PC-9 (cell line): ENCODE measurements at regions not wholly inside any gene's neighbourhood (a gene's known extent, or its start where the extent isn't known, plus 50 kb on each side); places are given as distances from the start of the nearest gene placed in this dataset.
A peak's percentile ranks its signal among the peaks of the same experiment; 100 is the strongest.

Experiments
- BruUV-seq: library from RNA; stranded (reverse); fragments of 400-500 nt; replicated peaks from 2 replicates; lab custom pipeline; 2021; lab: Mats Ljungman, UMichigan
- CTCF ChIA-PET: fragments of 300-600 bp; sonication (Branson Sonifier 250); formaldehyde crosslinking; loops from one replicate; lab custom pipeline; 2022; ENCODE audit warnings: antibody characterized with exemption; lab: Charles Lee
- POLR2A ChIA-PET: fragments of 300-600 bp; sonication (Branson Sonifier 250); formaldehyde crosslinking; loops from one replicate; lab custom pipeline; 2022; ENCODE audit warnings: antibody characterized with exemption; ENCODE audit not compliant: unreplicated experiment; lab: Charles Lee
- DNase-seq, 2 experiments: peaks; one replicate each; pipeline versions ENCODE4 v3.0.0 to v3.0.0-alpha.2; 2015 to 2022; ENCODE audit warnings: mixed read lengths in 1 of 2
- H2AFZ ChIP-seq: fragments of 200-600 bp; sonication (generic); 2 replicates; pipeline ENCODE4 v1.8.1; 2017; ENCODE audit warnings: antibody characterized with exemption
- H3F3A ChIP-seq: fragments of 200-600 bp; sonication (generic); 2 replicates; pipeline ENCODE4 v1.8.1; 2017; ENCODE audit warnings: antibody characterized with exemption, mild to moderate bottlenecking, low read depth; ENCODE audit not compliant: insufficient read depth
- H3K27ac ChIP-seq: fragments of 200-600 bp; sonication (generic); 2 replicates; pipeline ENCODE4 v1.6.1; 2016; ENCODE audit warnings: mixed run types
- H3K27me3 ChIP-seq: fragments of 200-600 bp; sonication (generic); 2 replicates; pipeline ENCODE4 v1.6.1; 2016; ENCODE audit warnings: low read depth, mixed run types; ENCODE audit not compliant: insufficient read depth
- H3K36me3 ChIP-seq: fragments of 200-600 bp; sonication (generic); 2 replicates; pipeline ENCODE4 v1.6.1; 2016; ENCODE audit warnings: low read depth, mixed run types
- H3K4me1 ChIP-seq: fragments of 200-600 bp; sonication (generic); replicated peaks from 2 replicates; pipeline ENCODE4 v1.6.1; 2016; ENCODE audit warnings: mixed run types; ENCODE audit not compliant: insufficient read depth
- H3K4me2 ChIP-seq: fragments of 200-600 bp; sonication (generic); 2 replicates; pipeline ENCODE4 v1.6.1; 2017; ENCODE audit warnings: mixed run types
- H3K4me3 ChIP-seq: fragments of 200-600 bp; sonication (generic); 2 replicates; pipeline ENCODE4 v1.6.1; 2016; ENCODE audit warnings: mixed run types
- H3K79me2 ChIP-seq: fragments of 200-600 bp; sonication (generic); 2 replicates; pipeline ENCODE4 v1.6.1; 2017; ENCODE audit warnings: low read depth, mixed run types
- H3K9me2 ChIP-seq: fragments of 200-600 bp; sonication (generic); 2 replicates; pipeline ENCODE4 v1.8.1; 2017; ENCODE audit warnings: mild to moderate bottlenecking; ENCODE audit not compliant: insufficient read depth
- H3K9me3 ChIP-seq: fragments of 200-600 bp; sonication (generic); 2 replicates; pipeline ENCODE4 v1.8.1; 2016; ENCODE audit warnings: low read depth; ENCODE audit not compliant: insufficient read depth
- H4K20me1 ChIP-seq: fragments of 200-600 bp; sonication (generic); 2 replicates; pipeline ENCODE4 v1.8.1; 2017; ENCODE audit not compliant: insufficient read depth
- EZH2 ChIP-seq: fragments of 200-600 bp; sonication (generic); IDR thresholded peaks from 2 replicates; pipeline ENCODE4 v1.8.0; 2017; ENCODE audit warnings: antibody characterized with exemption, low read depth
- intact Hi-C: fragments of 100-400 bp; cut with micrococcal nuclease; formaldehyde crosslinking; loops from one replicate; pipeline ENCODE4 v1.10.0; 2022; ENCODE audit not compliant: unreplicated experiment
- TF ChIP-seq, protein P1 (sequence below): fragments of 200-600 bp; sonication (generic); conservative IDR thresholded peaks from 2 replicates; pipeline ENCODE4 v1.6.1; 2017; ENCODE audit warnings: mixed run types, antibody characterized with exemption, mild to moderate bottlenecking, moderate library complexity

DNA sequence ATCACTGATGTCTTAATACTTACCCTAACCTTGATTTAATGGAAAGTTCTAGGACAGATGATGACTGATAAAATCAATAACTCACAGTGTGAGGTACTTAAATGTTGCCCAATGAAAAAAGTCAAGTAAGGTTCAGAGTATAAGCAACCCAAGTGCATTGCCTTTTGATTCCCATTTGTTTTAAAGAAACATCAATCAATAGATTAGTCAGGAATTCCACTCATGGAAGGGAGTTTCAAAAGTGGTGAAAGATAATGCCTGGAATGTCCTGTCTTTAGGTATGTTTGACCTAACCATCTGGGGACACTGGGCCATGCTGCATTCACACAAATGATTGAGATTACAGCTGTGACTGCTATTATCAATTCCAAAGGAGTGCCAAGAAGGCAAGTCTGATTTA, 259.7 kb downstream of the PPARGC1A start:
- H3K9me3 ChIP-seq, result no peaks in the 10 kb centered on the region; the same call in 1 of the 2 replicates
- no peak for TF ChIP-seq EZH2
- H3K36me3 ChIP-seq, result no peaks in the 10 kb centered on the region
- H3F3A ChIP-seq, result no peaks in the 10 kb centered on the region
- H3K4me2 ChIP-seq, result no peak overlapping the region
- H3K4me1 ChIP-seq, result no peaks in the 10 kb centered on the region
- H3K4me3 ChIP-seq, result no peak overlapping the region
- no peak for DNase-seq
- ChIA-PET POLR2A (no interaction called here), CTCF (no interaction called here)
- no peaks in the 10 kb centered on the region for H3K27me3 ChIP-seq
- BruUV-seq, result no TSS peak
- no peaks in the 10 kb centered on the region for H3K79me2 ChIP-seq
- H3K9me2 ChIP-seq, result no peaks in the 10 kb centered on the region
- H2AFZ ChIP-seq, result no peak overlapping the region
- no peaks in the 10 kb centered on the region for H4K20me1 ChIP-seq
- H3K27ac ChIP-seq, result no peak overlapping the region
- intact Hi-C loops, result no loop called here

DNA sequence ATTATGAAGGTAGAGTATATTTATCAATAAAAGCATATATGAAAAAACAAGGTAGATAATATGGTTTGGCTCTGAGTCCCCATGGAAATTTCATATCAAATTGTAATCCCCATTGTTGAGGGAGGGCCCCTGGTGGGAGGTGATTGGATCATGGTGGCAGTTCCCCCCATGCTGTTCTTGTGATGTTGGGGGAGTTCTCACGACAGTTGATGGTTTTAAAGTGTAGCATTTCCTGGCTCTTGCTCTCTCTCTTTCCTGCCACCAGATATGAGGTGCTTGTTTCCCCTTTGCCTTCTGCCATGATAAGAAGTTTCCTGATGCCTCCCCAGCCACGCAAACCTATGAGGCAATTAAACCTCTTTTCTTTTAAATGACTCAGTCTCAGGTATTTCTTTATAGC, 260.4 kb downstream of the PPARGC1A start:
- ChIA-PET CTCF (no interaction called here), POLR2A (no interaction called here)
- H3K4me1 ChIP-seq, result no peaks in the 10 kb centered on the region
- intact Hi-C loops, result no loop called here
- H3K9me2 ChIP-seq, result no peaks in the 10 kb centered on the region
- no peaks in the 10 kb centered on the region for H3F3A ChIP-seq
- H4K20me1 ChIP-seq, result no peaks in the 10 kb centered on the region
- no peak overlapping the region for H3K27ac ChIP-seq
- no peaks in the 10 kb centered on the region for H3K27me3 ChIP-seq
- H2AFZ ChIP-seq, result no peak overlapping the region
- H3K36me3 ChIP-seq, result no peaks in the 10 kb centered on the region
- TF ChIP-seq EZH2, result no peak
- TF ChIP-seq, protein P1, sequence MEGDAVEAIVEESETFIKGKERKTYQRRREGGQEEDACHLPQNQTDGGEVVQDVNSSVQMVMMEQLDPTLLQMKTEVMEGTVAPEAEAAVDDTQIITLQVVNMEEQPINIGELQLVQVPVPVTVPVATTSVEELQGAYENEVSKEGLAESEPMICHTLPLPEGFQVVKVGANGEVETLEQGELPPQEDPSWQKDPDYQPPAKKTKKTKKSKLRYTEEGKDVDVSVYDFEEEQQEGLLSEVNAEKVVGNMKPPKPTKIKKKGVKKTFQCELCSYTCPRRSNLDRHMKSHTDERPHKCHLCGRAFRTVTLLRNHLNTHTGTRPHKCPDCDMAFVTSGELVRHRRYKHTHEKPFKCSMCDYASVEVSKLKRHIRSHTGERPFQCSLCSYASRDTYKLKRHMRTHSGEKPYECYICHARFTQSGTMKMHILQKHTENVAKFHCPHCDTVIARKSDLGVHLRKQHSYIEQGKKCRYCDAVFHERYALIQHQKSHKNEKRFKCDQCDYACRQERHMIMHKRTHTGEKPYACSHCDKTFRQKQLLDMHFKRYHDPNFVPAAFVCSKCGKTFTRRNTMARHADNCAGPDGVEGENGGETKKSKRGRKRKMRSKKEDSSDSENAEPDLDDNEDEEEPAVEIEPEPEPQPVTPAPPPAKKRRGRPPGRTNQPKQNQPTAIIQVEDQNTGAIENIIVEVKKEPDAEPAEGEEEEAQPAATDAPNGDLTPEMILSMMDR, result no peak
- H3K4me3 ChIP-seq, result no peak overlapping the region
- no peaks in the 10 kb centered on the region for H3K79me2 ChIP-seq
- no peak overlapping the region for H3K4me2 ChIP-seq
- no peak for DNase-seq
- no peaks in the 10 kb centered on the region; the same call in 1 of the 2 replicates for H3K9me3 ChIP-seq
- no TSS peak for BruUV-seq

DNA sequence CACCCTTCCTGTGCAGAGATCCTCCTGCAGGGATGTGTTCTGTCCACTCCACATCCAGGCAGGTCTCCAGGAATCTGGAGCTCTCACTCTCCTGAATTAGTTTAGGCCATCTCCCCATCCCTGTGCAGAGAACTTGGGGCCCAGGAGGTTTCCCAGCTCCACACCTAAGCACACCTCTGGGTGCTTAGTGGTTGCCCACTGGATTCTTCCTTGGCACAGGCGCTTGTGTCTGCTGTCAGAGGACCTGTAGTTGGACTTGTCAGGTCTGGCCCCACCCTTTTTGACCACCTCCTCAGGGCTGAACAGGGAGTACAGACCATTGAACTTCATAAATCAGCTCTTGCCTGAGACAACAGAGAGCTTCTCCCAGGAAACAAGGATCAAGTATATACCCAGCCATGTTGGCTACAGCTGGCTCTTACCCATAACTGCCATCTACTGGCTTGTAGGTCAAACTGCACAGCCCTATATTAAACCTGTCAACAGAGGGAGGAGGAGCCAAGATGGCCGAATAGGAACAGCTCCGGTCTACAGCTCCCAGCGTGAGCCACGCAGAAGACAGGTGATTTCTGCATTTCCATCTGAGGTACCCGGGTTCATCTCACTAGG, 275.5 kb downstream of the PPARGC1A start:
- CTCF ChIA-PET, result interaction anchor here (0.6 to 1.5 kb wide), 4 partner anchors 246 to 488 kb away, joined by 3 to 5 read pairs (median 3); no protein-coding TSS in a partner anchor
- no peaks in the 10 kb centered on the region for H4K20me1 ChIP-seq
- no peak overlapping the region for H3K27ac ChIP-seq
- H3F3A ChIP-seq, result no peaks in the 10 kb centered on the region
- no peak overlapping the region for H2AFZ ChIP-seq
- POLR2A ChIA-PET, result no interaction called here
- no peaks in the 10 kb centered on the region for H3K9me3 ChIP-seq
- no peak for TF ChIP-seq EZH2
- TF ChIP-seq, protein P1, result peak; percentile 50
- intact Hi-C loops, result loop anchor here (10.0 kb wide), 2 partner anchors 480 to 720 kb away; no protein-coding TSS in a partner anchor
- no peak for DNase-seq
- no peak overlapping the region for H3K4me2 ChIP-seq
- BruUV-seq, result no TSS peak
- H3K4me3 ChIP-seq, result no peak overlapping the region
- H3K79me2 ChIP-seq, result no peaks in the 10 kb centered on the region
- H3K4me1 ChIP-seq, result no peaks in the 10 kb centered on the region
- no peaks in the 10 kb centered on the region for H3K36me3 ChIP-seq
- H3K9me2 ChIP-seq, result no peaks in the 10 kb centered on the region
- H3K27me3 ChIP-seq, result no peaks in the 10 kb centered on the region
